ENCODE measurements at regions not wholly inside any gene's neighbourhood (a gene's known extent, or its start where the extent isn't known, plus 50 kb on each side); places are given as distances from the start of the nearest gene placed in this dataset.

DNA sequence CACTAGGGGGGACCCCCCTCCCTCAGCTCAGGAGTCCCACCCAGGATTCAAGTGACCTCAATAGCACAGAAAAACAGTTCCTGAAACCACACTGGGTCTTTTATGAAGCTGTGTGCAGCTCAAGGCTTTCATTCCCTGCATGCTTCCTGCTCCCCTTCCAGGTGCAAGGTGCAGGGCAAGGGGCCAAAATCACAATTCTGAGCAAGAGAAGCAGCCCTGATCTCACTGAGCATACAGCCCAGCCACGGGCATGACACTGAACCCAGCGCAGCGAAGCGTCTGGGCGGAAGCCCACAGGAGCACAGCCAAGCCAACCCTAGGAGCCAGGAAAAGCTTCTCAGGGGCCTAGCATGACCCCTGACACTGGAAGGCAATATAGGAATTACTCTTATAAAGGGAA is 62.9 kb downstream of the IRX2 start (continued):
- TF ChIP-seq BACH1 (IDR thresholded peaks at IDR 0.05; ENCODE audit: low read length) (no peak), SAP30 (IDR thresholded peaks at IDR 0.05; ENCODE audit: insufficient read depth, insufficient replicate concordance, low read length) (no peak), KDM1A (IDR thresholded peaks at IDR 0.05; ENCODE audit: borderline replicate concordance, low read length) (no peak)

Measured in H1 (cell line).